H1 (cell line): ENCODE measurements at regions not wholly inside any gene's neighbourhood (a gene's known extent, or its start where the extent isn't known, plus 50 kb on each side); places are given as distances from the start of the nearest gene placed in this dataset.

Source experiments
- JUN ChIP-seq: IDR thresholded peaks from 2 replicates; pipeline ENCODE4 v1.6.1; 2011; ENCODE audit warnings: low read depth, mild to moderate bottlenecking, improper control_type of control experiment, low read length
- POU5F1 ChIP-seq: IDR thresholded peaks from 2 replicates; pipeline ENCODE4 v1.6.1; 2011; ENCODE audit warnings: low read depth, mild to moderate bottlenecking, low read length, moderate library complexity
- SP2 ChIP-seq: IDR thresholded peaks from 2 replicates; pipeline ENCODE4 v1.6.1; 2012; ENCODE audit warnings: mild to moderate bottlenecking, low read length, inconsistent platforms
- TF ChIP-seq, protein P1 (sequence below), 3 experiments: IDR thresholded peaks; 1 replicate in 2 of 3; 2 replicates in 1 of 3; pipeline versions ENCODE4 v1.5.1 to v1.6.1; 2011; ENCODE audit warnings: low read length in 3 of 3, mild to moderate bottlenecking in 3 of 3, inconsistent platforms in 2 of 3, low read depth in 1 of 3, moderate library complexity in 1 of 3; ENCODE audit not compliant: insufficient read depth in 1 of 3; ENCODE audit errors: control extremely low read depth in 1 of 3

DNA sequence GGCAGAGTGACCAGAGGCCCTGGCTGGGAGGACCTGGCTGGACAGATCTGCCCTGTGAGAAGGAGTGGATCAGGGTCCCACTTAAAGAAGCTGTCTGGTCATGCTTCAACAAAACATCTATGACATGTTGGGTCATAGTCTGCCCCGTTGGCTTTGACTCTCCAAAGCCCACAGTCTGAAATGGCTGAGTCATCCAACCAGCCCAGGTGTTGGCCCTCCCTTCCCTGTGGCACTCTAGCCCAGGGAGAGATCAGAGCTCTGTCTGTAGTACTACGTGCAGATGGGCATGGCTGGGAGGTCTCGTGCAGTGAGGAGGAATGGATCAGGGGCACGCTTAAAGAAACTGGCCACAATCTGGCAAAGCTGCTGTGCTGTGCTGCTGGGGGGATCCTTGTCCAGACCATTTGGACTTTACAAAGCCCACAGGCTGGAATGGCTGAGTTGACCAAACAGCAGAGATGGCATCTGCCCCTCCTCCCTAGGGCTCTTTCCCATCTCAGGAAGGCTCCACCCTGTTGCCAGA is 206.1 kb downstream of the TUSC1 start (continued):
- TF ChIP-seq JUN (no peak), POU5F1 (no peak), SP2 (no peak)
- TF ChIP-seq, protein P1, sequence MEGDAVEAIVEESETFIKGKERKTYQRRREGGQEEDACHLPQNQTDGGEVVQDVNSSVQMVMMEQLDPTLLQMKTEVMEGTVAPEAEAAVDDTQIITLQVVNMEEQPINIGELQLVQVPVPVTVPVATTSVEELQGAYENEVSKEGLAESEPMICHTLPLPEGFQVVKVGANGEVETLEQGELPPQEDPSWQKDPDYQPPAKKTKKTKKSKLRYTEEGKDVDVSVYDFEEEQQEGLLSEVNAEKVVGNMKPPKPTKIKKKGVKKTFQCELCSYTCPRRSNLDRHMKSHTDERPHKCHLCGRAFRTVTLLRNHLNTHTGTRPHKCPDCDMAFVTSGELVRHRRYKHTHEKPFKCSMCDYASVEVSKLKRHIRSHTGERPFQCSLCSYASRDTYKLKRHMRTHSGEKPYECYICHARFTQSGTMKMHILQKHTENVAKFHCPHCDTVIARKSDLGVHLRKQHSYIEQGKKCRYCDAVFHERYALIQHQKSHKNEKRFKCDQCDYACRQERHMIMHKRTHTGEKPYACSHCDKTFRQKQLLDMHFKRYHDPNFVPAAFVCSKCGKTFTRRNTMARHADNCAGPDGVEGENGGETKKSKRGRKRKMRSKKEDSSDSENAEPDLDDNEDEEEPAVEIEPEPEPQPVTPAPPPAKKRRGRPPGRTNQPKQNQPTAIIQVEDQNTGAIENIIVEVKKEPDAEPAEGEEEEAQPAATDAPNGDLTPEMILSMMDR (IDR thresholded peaks at IDR 0.05; ENCODE audit: control extremely low read depth in 1 of 3, insufficient read depth in 1 of 3, low read depth in 1 of 3, low read length in 3 of 3) = no peak
